Right lobe of liver (tissue), 6 donors: ENCODE measurements at regions not wholly inside any gene's neighbourhood (a gene's known extent, or its start where the extent isn't known, plus 50 kb on each side); places are given as distances from the start of the nearest gene placed in this dataset.

Experiments used
- ATAC-seq, 4 donors: fragments of 200-7000 bp; cut with Tn5 transposase; one replicate each; pipeline ENCODE4 v1.9.1; 2020; ENCODE audit warnings: mild to moderate bottlenecking in 4 of 4, moderate library complexity in 4 of 4
- DNase-seq, 3 donors: peaks; one replicate each; pipeline ENCODE4 v3.0.0-alpha.2; 2020
- H3K27ac ChIP-seq, 3 donors: fragments of 200-600 bp; one replicate each; pipeline ENCODE4 v1.8.0; 2022
- H3K27me3 ChIP-seq, 2 donors: fragments of 200-600 bp; one replicate each; pipeline ENCODE4 v1.8.0; 2022
- H3K36me3 ChIP-seq, 4 donors: fragments of 200-600 bp; sonication (generic) in 1 of 4; one replicate each; pipeline versions ENCODE4 v1.5.1 to v1.8.0; 2017 to 2022; ENCODE audit warnings: control low read depth in 1 of 4
- H3K4me1 ChIP-seq, 4 donors: fragments of 200-600 bp; sonication (generic) in 1 of 4; one replicate each; pipeline versions ENCODE4 v1.5.1 to v1.8.0; 2017 to 2022; ENCODE audit warnings: control low read depth in 1 of 4
- H3K4me3 ChIP-seq, 3 donors: fragments of 200-600 bp; one replicate each; pipeline ENCODE4 v1.8.0; 2022
- H3K9me3 ChIP-seq, 4 donors: fragments of 200-600 bp; sonication (generic) in 1 of 4; one replicate each; pipeline versions ENCODE4 v1.5.1 to v1.8.0; 2017 to 2022; ENCODE audit warnings: control low read depth in 1 of 4
- CTCF ChIP-seq, 4 donors: fragments of 200-600 bp in 3 of 4; fragments of 450-650 bp in 1 of 4; IDR thresholded peaks; one replicate each; pipeline versions ENCODE4 v1.5.1 to v1.8.0; 2016 to 2022; ENCODE audit warnings: antibody characterized with exemption in 4 of 4, mild to moderate bottlenecking in 2 of 4
- POLR2A ChIP-seq: fragments of 450-650 bp; IDR thresholded peaks from one replicate; pipeline ENCODE4 v1.6.1; 2017; ENCODE audit warnings: antibody characterized with exemption, mild to moderate bottlenecking
- WGBS: methylation state at CpG from one replicate; pipeline ENCODE4 v1.1.6; 2018; ENCODE audit warnings: low coverage, low lambda C conversion rate; ENCODE audit not compliant: insufficient coverage; ENCODE audit errors: missing lambda C conversion rate; 5-methylcytosine and 5-hydroxymethylcytosine counted together
- intact Hi-C, 2 donors: fragments of 100-400 bp; cut with DNase I; formaldehyde crosslinking; loops; one replicate each; pipeline versions ENCODE4 v1.11.2 to v1.14.1; 2022
- donor health status: DM: no; HTN: yes; CAD: no.
- donor health status: DM: no; HTN: no; CAD: no.
- donor health status: DM: no; HTN: no; CAD: no.
- donor health status: DM: no; HTN: yes; CAD: no.
- donor health status: DM: no; HTN: yes; CAD: no.

- DNase-seq = no peak
- 60% methylated on average over 3 of the region's 4 CpGs for WGBS
Observed at GRCh38 chr2:7191932-7192331, 274.7 kb downstream of the RNF144A start.

GRCh38 chr2:7193457-7193856, 276.2 kb downstream of the RNF144A start:
- H3K4me3 ChIP-seq = no peak overlapping the region
- H3K27me3 ChIP-seq = no peaks in the 10 kb centered on the region
- no peaks in the 10 kb centered on the region for H3K4me1 ChIP-seq
- no peaks in the 10 kb centered on the region for H3K36me3 ChIP-seq
- TF ChIP-seq CTCF (IDR thresholded peaks at IDR 0.05) = no peak
- TF ChIP-seq POLR2A = no peak
- DNase-seq = no peak
- H3K27ac ChIP-seq = no peak overlapping the region
- intact Hi-C loops = no loop called here
- ATAC-seq = no peak
- H3K9me3 ChIP-seq = no peaks in the 10 kb centered on the region

More at GRCh38 chr2:7191932-7192331, 274.7 kb downstream of the RNF144A start:
- intact Hi-C loops = no loop called here
- no peak overlapping the region for H3K4me3 ChIP-seq
- H3K27me3 ChIP-seq = no peaks in the 10 kb centered on the region
- ATAC-seq = no peak
- H3K4me1 ChIP-seq = no peaks in the 10 kb centered on the region
- H3K36me3 ChIP-seq = no peaks in the 10 kb centered on the region
- H3K9me3 ChIP-seq = no peaks in the 10 kb centered on the region
- no peak overlapping the region for H3K27ac ChIP-seq
- no peak for TF ChIP-seq CTCF (IDR thresholded peaks at IDR 0.05)
- TF ChIP-seq POLR2A = no peak

GRCh38 chr2:7194950-7195349, 277.7 kb downstream of the RNF144A start:
- no peak for TF ChIP-seq CTCF (IDR thresholded peaks at IDR 0.05)
- no peak for TF ChIP-seq POLR2A
- H3K36me3 ChIP-seq = no peaks in the 10 kb centered on the region
- ATAC-seq (no peak), DNase-seq (no peak)
- no peak overlapping the region for H3K4me3 ChIP-seq
- H3K4me1 ChIP-seq = no peaks in the 10 kb centered on the region
- no peak overlapping the region for H3K27ac ChIP-seq
- no peaks in the 10 kb centered on the region for H3K27me3 ChIP-seq
- intact Hi-C loops = no loop called here
- H3K9me3 ChIP-seq = no peaks in the 10 kb centered on the region
- WGBS = 56% methylated on average over 2 of the region's 2 CpGs

- no peaks in the 10 kb centered on the region for H3K9me3 ChIP-seq
- intact Hi-C loops = no loop called here
- WGBS = 73% methylated on average over 1 of the region's 1 CpG
- no peaks in the 10 kb centered on the region for H3K27me3 ChIP-seq
- H3K4me3 ChIP-seq = no peak overlapping the region
- ATAC-seq = no peak
- H3K27ac ChIP-seq = no peak overlapping the region
- no peak for TF ChIP-seq POLR2A
- TF ChIP-seq CTCF (IDR thresholded peaks at IDR 0.05) = no peak
- no peaks in the 10 kb centered on the region for H3K36me3 ChIP-seq
- H3K4me1 ChIP-seq = no peaks in the 10 kb centered on the region
- DNase-seq = no peak
Observed at GRCh38 chr2:7196883-7197282, 279.7 kb downstream of the RNF144A start.

GRCh38 chr2:7201851-7202250, 284.6 kb downstream of the RNF144A start:
- Histone ChIP-seq H3K9me3 (no peaks in the 10 kb centered on the region), H3K4me3 (no peak overlapping the region), H3K36me3 (no peaks in the 10 kb centered on the region), H3K4me1 (no peaks in the 10 kb centered on the region), H3K27ac (no peak overlapping the region), H3K27me3 (no peaks in the 10 kb centered on the region)
- 46% methylated on average over 6 of the region's 6 CpGs for WGBS
- ATAC-seq (no peak), DNase-seq (no peak)
- TF ChIP-seq CTCF (IDR thresholded peaks at IDR 0.05) = no peak
- no peak for TF ChIP-seq POLR2A
- intact Hi-C loops = no loop called here
